Peyer's patch (tissue), 4 donors: ENCODE measurements at regions not wholly inside any gene's neighbourhood (a gene's known extent, or its start where the extent isn't known, plus 50 kb on each side); places are given as distances from the start of the nearest gene placed in this dataset.

Experiments used
- POLR2A ChIP-seq, 2 donors: fragments of 450-650 bp; IDR thresholded peaks; one replicate each; pipeline ENCODE4 v1.5.1; 2017; ENCODE audit warnings: antibody characterized with exemption in 2 of 2, mild to moderate bottlenecking in 2 of 2, moderate library complexity in 2 of 2
- TF ChIP-seq, protein P1 (sequence below), 6 experiments: fragments of 450-650 bp in 4 of 6; fragments of 200-600 bp in 2 of 6; sonication (generic) in 1 of 6; IDR thresholded peaks; one replicate each; pipeline ENCODE4 v1.5.1; 2017 to 2019; ENCODE audit warnings: antibody characterized with exemption in 6 of 6, mild to moderate bottlenecking in 3 of 6, moderate library complexity in 1 of 6

DNA sequence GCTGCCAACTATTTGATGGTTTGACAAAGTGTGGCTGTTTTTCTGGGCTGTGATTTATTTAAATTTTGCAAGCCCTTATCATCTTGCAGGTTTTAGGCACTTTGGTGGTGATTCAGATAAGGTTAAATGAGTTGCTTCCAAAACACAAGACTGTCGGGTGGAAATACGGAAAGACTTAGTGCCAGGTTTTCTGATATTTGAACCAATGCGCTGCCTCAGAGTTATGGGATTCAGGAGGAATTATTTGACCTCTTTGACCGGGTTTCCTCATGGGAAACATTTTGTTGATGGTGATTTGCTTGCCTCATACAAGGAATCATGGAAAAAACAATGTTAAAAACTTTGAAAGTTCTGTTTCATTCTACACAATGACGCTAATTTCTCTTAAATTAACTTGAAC is 136.1 kb upstream of the MAP9 start:
- TF ChIP-seq, protein P1, sequence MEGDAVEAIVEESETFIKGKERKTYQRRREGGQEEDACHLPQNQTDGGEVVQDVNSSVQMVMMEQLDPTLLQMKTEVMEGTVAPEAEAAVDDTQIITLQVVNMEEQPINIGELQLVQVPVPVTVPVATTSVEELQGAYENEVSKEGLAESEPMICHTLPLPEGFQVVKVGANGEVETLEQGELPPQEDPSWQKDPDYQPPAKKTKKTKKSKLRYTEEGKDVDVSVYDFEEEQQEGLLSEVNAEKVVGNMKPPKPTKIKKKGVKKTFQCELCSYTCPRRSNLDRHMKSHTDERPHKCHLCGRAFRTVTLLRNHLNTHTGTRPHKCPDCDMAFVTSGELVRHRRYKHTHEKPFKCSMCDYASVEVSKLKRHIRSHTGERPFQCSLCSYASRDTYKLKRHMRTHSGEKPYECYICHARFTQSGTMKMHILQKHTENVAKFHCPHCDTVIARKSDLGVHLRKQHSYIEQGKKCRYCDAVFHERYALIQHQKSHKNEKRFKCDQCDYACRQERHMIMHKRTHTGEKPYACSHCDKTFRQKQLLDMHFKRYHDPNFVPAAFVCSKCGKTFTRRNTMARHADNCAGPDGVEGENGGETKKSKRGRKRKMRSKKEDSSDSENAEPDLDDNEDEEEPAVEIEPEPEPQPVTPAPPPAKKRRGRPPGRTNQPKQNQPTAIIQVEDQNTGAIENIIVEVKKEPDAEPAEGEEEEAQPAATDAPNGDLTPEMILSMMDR (IDR thresholded peaks at IDR 0.05), result no peak
- TF ChIP-seq POLR2A (IDR thresholded peaks at IDR 0.05), result no peak
